ENCODE measurements at regions not wholly inside any gene's neighbourhood (a gene's known extent, or its start where the extent isn't known, plus 50 kb on each side); places are given as distances from the start of the nearest gene placed in this dataset.

GRCh38 chr2:215833531-215834162 lies 179.7 kb downstream of the MREG start (continued):
- TF ChIP-seq ZBTB39 (CRISPR knock-in tag; IDR thresholded peaks at IDR 0.05) (no peak), ZNF674 (CRISPR knock-in tag; IDR thresholded peaks at IDR 0.05; ENCODE audit: low read depth) (no peak), CREB3 (CRISPR knock-in tag; IDR thresholded peaks at IDR 0.05) (no peak), PRMT3 (CRISPR knock-in tag; IDR thresholded peaks at IDR 0.05; ENCODE audit: borderline replicate concordance, low read depth) (no peak), NFKBIZ (CRISPR knock-in tag; IDR thresholded peaks at IDR 0.05) (peak; percentile 86; the same call in 1 of the 2 replicates), ZMYM3 (CRISPR knock-in tag; IDR thresholded peaks at IDR 0.05) (peak; percentile 69; the same call in 1 of the 2 replicates), ZNF605 (CRISPR knock-in tag; IDR thresholded peaks at IDR 0.05) (peak; percentile 80; the same call in 1 of the 2 replicates), HDAC1 (CRISPR knock-in tag; IDR thresholded peaks at IDR 0.05) (peak; percentile 91), SMAD1 (CRISPR knock-in tag; IDR thresholded peaks at IDR 0.05; ENCODE audit: borderline replicate concordance, low read depth) (no peak), STAG1 (CRISPR knock-in tag; IDR thresholded peaks at IDR 0.05) (peak; percentile 50), HES4 (CRISPR knock-in tag; IDR thresholded peaks at IDR 0.05; ENCODE audit: borderline replicate concordance) (no peak), KAT2B (IDR thresholded peaks at IDR 0.05; ENCODE audit: borderline replicate concordance, low read depth, low read length) (no peak), ZNF331 (CRISPR knock-in tag; IDR thresholded peaks at IDR 0.05) (peak; percentile 96), ZSCAN9 (CRISPR knock-in tag; IDR thresholded peaks at IDR 0.05; ENCODE audit: borderline replicate concordance) (peak; percentile 94), REPIN1 (CRISPR knock-in tag; IDR thresholded peaks at IDR 0.05; ENCODE audit: borderline replicate concordance, low read depth) (peak; percentile 70; the same call in 1 of the 2 replicates), ETV6 (CRISPR knock-in tag; conservative IDR thresholded peaks at IDR 0.05) (no peak), ZNF510 (CRISPR knock-in tag; IDR thresholded peaks at IDR 0.05; ENCODE audit: low read depth) (0 out of 2 replicates have a peak, but pooled peaks have one; percentile 45), HMG20A (CRISPR knock-in tag; IDR thresholded peaks at IDR 0.05; ENCODE audit: borderline replicate concordance) (peak; percentile 91; the same call in 1 of the 2 replicates), SP4 (CRISPR knock-in tag; IDR thresholded peaks at IDR 0.05) (no peak), BCL6 (CRISPR knock-in tag; IDR thresholded peaks at IDR 0.05) (peak; percentile 92), EZH2 (conservative IDR thresholded peaks at IDR 0.05; ENCODE audit: low read depth, low read length) (no peak), SP2 (CRISPR knock-in tag; IDR thresholded peaks at IDR 0.05) (no peak), ZNF512B (CRISPR knock-in tag; IDR thresholded peaks at IDR 0.05; ENCODE audit: borderline replicate concordance) (0 out of 2 replicates have a peak, but pooled peaks have one; percentile 37), NFATC3 (CRISPR knock-in tag; IDR thresholded peaks at IDR 0.05) (0 out of 2 replicates have a peak, but pooled peaks have one; percentile 65), ZNF614 (CRISPR knock-in tag; IDR thresholded peaks at IDR 0.05; ENCODE audit: borderline replicate concordance) (peak; percentile 94), DNMT3B (CRISPR knock-in tag; conservative IDR thresholded peaks at IDR 0.05) (peak; percentile 62; the same call in 1 of the 2 replicates), ZNF780A (CRISPR knock-in tag; IDR thresholded peaks at IDR 0.05) (no peak)

All from HepG2 (cell line).